ENCODE measurements at regions not wholly inside any gene's neighbourhood (a gene's known extent, or its start where the extent isn't known, plus 50 kb on each side); places are given as distances from the start of the nearest gene placed in this dataset.

GRCh38 chr15:35771746-35772442 lies 225.9 kb upstream of the DPH6 start (continued):
- TF ChIP-seq CENPBD1 (CRISPR knock-in tag; IDR thresholded peaks at IDR 0.05; ENCODE audit: borderline replicate concordance, low read depth) (no peak), TERF1 (CRISPR knock-in tag; IDR thresholded peaks at IDR 0.05) (no peak), ZNF224 (CRISPR knock-in tag; IDR thresholded peaks at IDR 0.05) (no peak), SAP130 (CRISPR knock-in tag; IDR thresholded peaks at IDR 0.05; ENCODE audit: low read depth) (no peak)

- ChIA-PET POLR2A (no interaction called here), CTCF (ENCODE audit: low intra/inter-chr PET ratio, low total read pairs) (no interaction called here)
- H3K27ac ChIP-seq (ENCODE audit: extremely low read length, insufficient read depth, low read length) = no peak overlapping the region
- no TSS peak for BruUV-seq (replicated peaks)
- no peak overlapping the region for H3K4me2 ChIP-seq (ENCODE audit: low read depth, low read length)
- no peaks in the 10 kb centered on the region for H3K4me1 ChIP-seq (ENCODE audit: insufficient read depth, low read length)
- 12% methylated on average over 4 of the region's 8 CpGs for WGBS (ENCODE audit: low lambda C conversion rate)
- H2AFZ ChIP-seq (ENCODE audit: low read length) = no peak overlapping the region
- no peaks in the 10 kb centered on the region for H3K36me3 ChIP-seq (replicated peaks in 1 of 2; ENCODE audit: control insufficient read depth in 1 of 2, insufficient read depth in 2 of 2, low read length in 2 of 2)
- H3K9ac ChIP-seq (ENCODE audit: insufficient read depth, low read depth, low read length) = no peak overlapping the region
- DNase-seq (ENCODE audit: low spot score) (no peak), ATAC-seq (no peak), FAIRE-seq (no peak)
- no peaks in the 10 kb centered on the region for H3K27me3 ChIP-seq (ENCODE audit: control insufficient read depth in 1 of 2, insufficient read depth in 2 of 2, low read length in 2 of 2)
- no peaks in the 10 kb centered on the region for H3K79me2 ChIP-seq (ENCODE audit: insufficient read depth, low read length)
- H3K9me3 ChIP-seq (ENCODE audit: low read length) = no peaks in the 10 kb centered on the region
- in situ Hi-C loops (cut with HindIII; ENCODE audit: extremely low pct_ligation_motif_present, low pct_unique_long_range_greater_than_20kb) = no loop called here
- no peak overlapping the region for H3K4me3 ChIP-seq (replicated peaks in 1 of 3; ENCODE audit: insufficient read depth in 1 of 3, low read depth in 2 of 3, low read length in 3 of 3)
- intact Hi-C loops (cut with micrococcal nuclease; ENCODE audit: unreplicated experiment) = no loop called here
- no peaks in the 10 kb centered on the region for H4K20me1 ChIP-seq (ENCODE audit: insufficient read depth, low read length)
- no peak for TF ChIP-seq RBAK (CRISPR knock-in tag; IDR thresholded peaks at IDR 0.05)
- no peak for TF ChIP-seq ZNF878 (CRISPR knock-in tag; IDR thresholded peaks at IDR 0.05)
- no peak for TF ChIP-seq ASH2L (IDR thresholded peaks at IDR 0.05; ENCODE audit: insufficient read length, low read depth, low read length)
- no peak for TF ChIP-seq SETDB1 (CRISPR knock-in tag; IDR thresholded peaks at IDR 0.05; ENCODE audit: borderline replicate concordance)
- no peak for TF ChIP-seq CBX5 (CRISPR knock-in tag; IDR thresholded peaks at IDR 0.05; ENCODE audit: borderline replicate concordance)
Measured at GRCh38 chr15:35774653-35775052, 228.7 kb upstream of the DPH6 start.

All from HepG2 (cell line).